Posterior cingulate gyrus (tissue), 11 donors: ENCODE measurements at regions not wholly inside any gene's neighbourhood (a gene's known extent, or its start where the extent isn't known, plus 50 kb on each side); places are given as distances from the start of the nearest gene placed in this dataset.

Experiments
- DNase-seq, 10 donors: peaks; one replicate each; pipeline versions ENCODE4 v3.0.0 to v3.0.0-alpha.2; 2020 to 2021; ENCODE audit warnings: mixed read lengths in 3 of 10
- intact Hi-C: fragments of 100-400 bp; cut with DNase I; formaldehyde crosslinking; loops from one replicate; pipeline ENCODE4 v1.15.1; 2023

- intact Hi-C loops, result no loop called here
These were observed 122.3 kb downstream of the SLC30A10 start for GRCh38 chr1:219806020-219806419.

GRCh38 chr1:219805191-219805590 is 123.2 kb downstream of the SLC30A10 start:
- intact Hi-C loops, result no loop called here
- DNase-seq, result no peak

More at GRCh38 chr1:219806020-219806419, 122.3 kb downstream of the SLC30A10 start:
- no peak for DNase-seq

GRCh38 chr1:219801156-219801820 is 127.1 kb downstream of the SLC30A10 start:
- no peak for DNase-seq
- intact Hi-C loops, result no loop called here

GRCh38 chr1:219798283-219799030 is 129.9 kb downstream of the SLC30A10 start:
- DNase-seq, result no peak
- intact Hi-C loops, result no loop called here

- intact Hi-C loops, result no loop called here
- DNase-seq, result no peak
These were observed 130.7 kb downstream of the SLC30A10 start for GRCh38 chr1:219797683-219798082.

- intact Hi-C loops, result no loop called here
- DNase-seq, result no peak
These were observed 131.3 kb downstream of the SLC30A10 start for GRCh38 chr1:219797009-219797408.

GRCh38 chr1:219795363-219795917 is 132.9 kb downstream of the SLC30A10 start:
- peak in 1 of 10 donors; percentile 40 for DNase-seq
- intact Hi-C loops, result no loop called here

- DNase-seq, result peak in 1 of 10 donors; percentile 51
- intact Hi-C loops, result no loop called here
These were observed 134.1 kb downstream of the SLC30A10 start for GRCh38 chr1:219794085-219794743.

GRCh38 chr1:219792337-219793021 is 135.9 kb downstream of the SLC30A10 start:
- intact Hi-C loops, result no loop called here
- DNase-seq, result peak in 1 of 10 donors; percentile 67

- no peak for DNase-seq
These were observed 136.6 kb downstream of the SLC30A10 start for GRCh38 chr1:219791766-219792165.

GRCh38 chr1:219790834-219791615 is 137.3 kb downstream of the SLC30A10 start:
- intact Hi-C loops, result no loop called here
- DNase-seq, result no peak

More at GRCh38 chr1:219791766-219792165, 136.6 kb downstream of the SLC30A10 start:
- intact Hi-C loops, result no loop called here

- DNase-seq, result no peak
- intact Hi-C loops, result no loop called here
These were observed 139.7 kb downstream of the SLC30A10 start for GRCh38 chr1:219788700-219789099.

- intact Hi-C loops, result no loop called here
- DNase-seq, result no peak
These were observed 140.3 kb downstream of the SLC30A10 start for GRCh38 chr1:219788091-219788490.

GRCh38 chr1:219784660-219785381 is 143.5 kb downstream of the SLC30A10 start:
- DNase-seq, result no peak
- intact Hi-C loops, result no loop called here

GRCh38 chr1:219783605-219784235 is 144.6 kb downstream of the SLC30A10 start:
- DNase-seq, result no peak
- intact Hi-C loops, result no loop called here

- intact Hi-C loops, result no loop called here
- no peak for DNase-seq
These were observed 145.4 kb downstream of the SLC30A10 start for GRCh38 chr1:219782929-219783328.

- intact Hi-C loops, result no loop called here
- no peak for DNase-seq
These were observed 146.0 kb downstream of the SLC30A10 start for GRCh38 chr1:219782311-219782710.

- intact Hi-C loops, result no loop called here
These were observed 146.9 kb downstream of the SLC30A10 start for GRCh38 chr1:219781491-219781890.

More at GRCh38 chr1:219781491-219781890, 146.9 kb downstream of the SLC30A10 start:
- no peak for DNase-seq
